GM11168 (cell line): ENCODE measurements at regions not wholly inside any gene's neighbourhood (a gene's known extent, or its start where the extent isn't known, plus 50 kb on each side); places are given as distances from the start of the nearest gene placed in this dataset.
"Not testable (repeated sequence)": the region's sequence is repeated elsewhere in the genome, so short reads cannot be mapped to it uniquely, and the experiment has no call there.

Experiments
- in situ Hi-C: fragments of 300-500 bp; cut with MboI; formaldehyde crosslinking; loops from one replicate; pipeline ENCODE4 v1.12.0; 2022; ENCODE audit warnings: low sequenced_read_pairs; ENCODE audit not compliant: unreplicated experiment

GRCh38 chr4:23130845-23131244, 438.1 kb downstream of the GBA3 start:
- in situ Hi-C loops: loop anchor here (25.0 kb wide), 1 partner anchor 1281 kb away; no protein-coding TSS in a partner anchor

DNA sequence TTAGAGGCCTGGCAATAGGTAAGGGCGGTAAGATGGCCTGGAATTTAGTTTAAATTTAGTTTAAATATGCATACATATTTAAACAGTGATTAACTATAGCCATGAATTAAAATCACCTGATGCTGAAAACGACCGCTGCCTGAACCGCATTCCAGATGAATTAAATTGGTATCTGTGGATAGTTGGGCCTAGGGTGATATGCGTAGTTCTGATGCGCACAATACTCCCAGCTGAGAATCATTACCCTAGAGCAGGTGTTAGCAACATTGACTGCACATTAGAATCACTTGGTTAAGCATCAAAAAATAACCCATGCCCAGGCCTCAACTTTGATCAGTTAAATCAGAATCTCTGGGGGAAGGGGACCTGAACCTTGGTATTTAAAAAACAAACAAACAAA, 432.4 kb downstream of the GBA3 start:
- in situ Hi-C loops: loop anchor here (25.0 kb wide), 1 partner anchor 1287 kb away; no protein-coding TSS in a partner anchor

GRCh38 chr4:23122666-23123400, 430.1 kb downstream of the GBA3 start:
- in situ Hi-C loops: no loop called here

- in situ Hi-C loops: no loop called here
These were observed 427.6 kb downstream of the GBA3 start for GRCh38 chr4:23120374-23120773.

DNA sequence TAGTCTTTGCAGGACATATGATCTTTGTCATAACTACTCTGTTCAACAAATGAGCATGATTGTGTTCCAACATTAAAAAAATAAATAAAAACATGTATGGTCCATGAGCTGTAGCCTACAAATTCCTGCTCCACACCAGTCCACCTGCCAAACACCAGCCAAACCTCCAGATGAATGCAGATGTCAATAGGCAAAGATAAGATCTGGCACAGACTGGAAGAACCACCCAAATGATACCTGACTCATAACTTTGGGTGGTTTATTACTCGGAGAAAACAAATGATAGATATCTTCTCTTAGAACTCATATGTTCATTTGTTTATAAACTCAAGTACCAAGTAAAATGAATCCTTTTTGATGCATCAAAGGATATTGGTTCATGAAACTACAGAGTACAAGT, 425.1 kb downstream of the GBA3 start:
- in situ Hi-C loops: no loop called here

- in situ Hi-C loops: no loop called here
These were observed 421.8 kb downstream of the GBA3 start for GRCh38 chr4:23114538-23114937.

DNA sequence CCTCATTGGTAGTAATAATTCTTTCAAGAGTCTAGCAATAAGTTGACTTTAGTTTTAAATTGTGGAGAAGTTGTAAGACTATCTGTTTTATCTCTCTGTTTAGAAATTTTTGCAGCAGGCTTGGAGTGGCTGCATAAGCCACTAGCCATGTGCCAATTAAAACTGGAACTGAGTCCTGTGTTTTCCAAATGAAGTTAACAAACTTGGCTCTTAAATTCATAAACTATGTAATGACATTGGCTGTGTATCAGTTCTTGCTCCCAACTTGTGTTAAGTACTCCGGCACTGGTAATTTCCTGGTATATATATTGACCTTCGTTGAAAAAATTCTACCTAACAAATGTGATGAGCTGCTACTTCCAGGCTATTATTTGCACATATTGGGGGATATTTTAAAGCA, 420.4 kb downstream of the GBA3 start:
- in situ Hi-C loops: no loop called here

DNA sequence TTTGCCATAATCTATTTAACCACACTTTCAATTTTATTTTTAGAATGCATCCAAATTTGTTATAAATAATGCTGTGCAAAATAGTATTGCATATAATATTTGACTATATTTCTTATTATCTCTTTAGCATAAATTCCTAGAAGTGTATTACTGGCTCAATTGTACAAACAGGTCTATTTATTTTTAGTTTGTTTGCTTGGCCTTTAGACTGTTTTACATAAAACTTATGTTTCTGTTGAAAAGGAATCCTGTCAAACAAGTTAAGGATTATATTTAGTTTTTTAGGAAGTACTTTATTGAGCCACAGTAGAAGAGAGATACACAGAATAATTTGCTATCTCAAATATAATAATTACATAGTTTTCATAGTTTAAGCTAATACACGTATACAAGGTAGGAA, 413.8 kb downstream of the GBA3 start:
- in situ Hi-C loops: no loop called here

DNA sequence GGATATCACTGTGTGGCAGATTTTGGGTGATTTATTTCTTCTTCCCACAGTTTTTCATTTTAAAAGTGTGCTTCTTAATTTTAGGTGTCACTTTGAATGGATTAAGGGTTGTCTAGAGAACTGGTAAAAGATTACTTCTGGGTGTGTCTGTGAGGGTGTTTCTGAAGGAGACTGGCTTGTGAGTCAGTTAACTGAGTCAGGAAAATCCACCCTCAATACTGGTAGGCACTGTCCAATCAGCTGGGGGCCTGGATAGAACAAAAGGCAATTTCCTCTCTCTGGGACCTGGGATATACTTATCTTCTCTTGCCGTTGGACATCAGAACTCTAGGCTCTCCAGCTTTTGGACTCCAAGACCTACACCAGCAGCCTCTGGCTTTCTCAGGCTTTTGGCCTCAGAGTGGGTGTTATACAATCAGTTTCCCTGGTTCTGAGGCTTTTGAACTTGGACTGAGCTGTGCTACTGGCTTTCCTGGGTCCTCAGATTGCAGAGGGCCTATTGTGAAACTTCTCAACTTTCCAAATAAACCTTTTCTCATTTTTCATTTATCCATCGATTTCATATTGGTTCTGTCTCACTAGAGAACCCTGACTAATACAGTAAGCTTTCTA, 413.1 kb downstream of the GBA3 start:
- in situ Hi-C loops: no loop called here

GRCh38 chr4:23097251-23097650, 404.5 kb downstream of the GBA3 start:
- in situ Hi-C loops: no loop called here

DNA sequence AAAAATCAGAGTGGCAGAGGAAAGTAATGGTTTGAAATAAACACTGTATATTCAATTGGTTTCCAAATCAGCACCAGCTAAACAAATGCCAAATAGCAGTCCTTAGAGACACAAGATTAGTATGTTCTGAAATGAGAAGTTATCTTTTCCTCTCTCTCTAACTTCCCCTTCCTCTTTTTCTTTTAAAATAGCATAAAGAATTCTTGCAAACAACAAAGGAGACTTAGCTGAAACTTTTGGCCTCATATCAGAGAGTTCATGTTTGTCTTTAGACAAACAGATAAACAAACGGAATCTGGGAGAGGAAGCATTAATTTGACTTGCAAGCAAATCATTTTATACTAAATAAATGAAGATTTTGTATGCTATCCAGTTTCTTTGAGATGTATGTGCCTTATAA, 399.0 kb downstream of the GBA3 start:
- in situ Hi-C loops: no loop called here

DNA sequence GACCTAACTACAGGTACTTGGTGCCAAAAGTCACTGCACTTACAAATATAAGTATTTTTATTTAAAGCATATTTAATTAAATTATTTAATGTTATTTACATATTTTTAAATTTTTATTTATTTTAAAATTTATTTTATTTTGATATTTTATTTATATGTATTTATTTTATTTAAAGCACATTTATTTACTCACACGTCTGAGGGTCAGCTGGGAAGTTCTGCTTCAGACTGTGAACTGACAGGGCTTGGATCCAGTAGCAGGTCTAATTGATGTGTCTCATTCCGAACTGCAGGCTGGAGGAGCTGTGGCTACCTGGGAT, 392.5 kb downstream of the GBA3 start:
- in situ Hi-C loops: no loop called here

- in situ Hi-C loops: no loop called here
These were observed 392.0 kb downstream of the GBA3 start for GRCh38 chr4:23084559-23085248.

DNA sequence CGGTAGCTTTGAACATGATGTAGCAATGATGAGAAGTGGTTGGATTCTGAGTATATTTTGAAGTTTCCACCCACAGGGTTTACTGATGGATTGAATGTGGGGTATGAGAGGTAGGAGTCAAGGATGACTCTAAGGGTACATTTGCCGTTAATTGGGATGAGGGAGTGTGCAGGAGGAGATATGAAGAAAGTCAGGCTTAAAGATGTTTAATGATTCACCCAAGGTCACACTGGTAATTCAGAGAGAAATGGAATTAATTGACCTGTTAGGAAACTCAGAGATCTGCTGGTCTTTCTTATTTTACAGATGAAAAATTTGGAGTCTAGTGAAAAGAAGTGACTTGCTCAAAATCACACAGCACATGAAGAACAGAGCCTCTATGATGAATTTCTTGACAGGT, 390.7 kb downstream of the GBA3 start:
- in situ Hi-C loops: no loop called here

DNA sequence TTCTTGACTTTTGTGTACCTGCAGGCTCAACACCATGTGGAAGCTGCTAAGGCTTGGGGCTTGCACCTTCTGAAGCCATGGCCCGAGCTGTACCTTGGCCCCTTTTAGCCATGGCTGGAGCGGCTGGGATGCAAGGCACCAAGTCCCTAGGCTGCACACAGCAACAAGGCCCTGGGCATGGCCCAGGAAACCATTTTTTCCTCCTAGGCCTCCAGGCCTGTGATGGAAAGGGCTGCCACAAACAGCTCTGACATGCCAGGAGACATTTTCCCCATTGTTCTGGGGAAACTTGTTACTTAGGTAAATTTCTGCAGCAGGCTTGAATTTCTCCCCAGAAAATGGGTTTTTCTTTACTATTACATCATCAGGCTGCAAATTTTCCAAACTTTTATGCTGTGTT, 387.4 kb downstream of the GBA3 start:
- in situ Hi-C loops: not testable (repeated sequence)

- in situ Hi-C loops: no loop called here
These were observed 378.3 kb downstream of the GBA3 start for GRCh38 chr4:23070848-23071570.

DNA sequence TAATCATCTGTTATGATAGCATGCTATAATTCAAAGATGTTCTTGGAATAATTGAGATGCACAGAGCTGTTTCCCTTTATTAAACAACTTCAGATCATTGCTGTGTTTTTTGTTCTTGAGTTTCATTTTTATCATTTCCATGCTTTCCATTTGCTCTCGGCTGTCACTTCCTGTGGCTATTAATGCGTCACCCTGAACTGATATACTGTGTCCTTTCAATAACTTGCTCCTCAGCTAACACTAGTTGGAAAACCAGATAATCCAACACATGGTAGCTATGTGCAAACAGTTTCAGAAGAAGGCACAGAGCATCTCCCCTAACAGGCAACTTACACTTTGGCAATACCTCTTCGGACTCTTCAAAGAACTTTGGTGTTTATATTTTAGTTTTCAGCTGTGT, 376.0 kb downstream of the GBA3 start:
- in situ Hi-C loops: no loop called here

DNA sequence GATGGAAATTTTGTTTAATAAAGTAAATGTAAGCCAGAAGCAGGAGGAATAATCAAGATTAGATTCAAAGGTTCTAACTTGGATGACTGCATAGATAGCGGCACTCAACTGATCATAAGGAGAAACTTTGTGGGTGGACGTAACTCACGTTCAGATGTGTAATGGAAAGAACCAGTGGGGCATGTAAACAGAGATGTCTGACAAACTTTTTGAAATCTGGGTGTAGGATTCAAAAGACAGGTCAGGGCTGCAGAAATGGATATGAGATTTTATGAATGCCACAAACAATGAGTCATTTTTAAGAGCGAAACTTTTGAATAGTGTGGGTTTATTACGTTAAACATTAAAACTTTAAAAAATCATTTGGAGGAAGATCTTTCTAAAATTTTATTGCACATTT, 375.6 kb downstream of the GBA3 start:
- in situ Hi-C loops: no loop called here

DNA sequence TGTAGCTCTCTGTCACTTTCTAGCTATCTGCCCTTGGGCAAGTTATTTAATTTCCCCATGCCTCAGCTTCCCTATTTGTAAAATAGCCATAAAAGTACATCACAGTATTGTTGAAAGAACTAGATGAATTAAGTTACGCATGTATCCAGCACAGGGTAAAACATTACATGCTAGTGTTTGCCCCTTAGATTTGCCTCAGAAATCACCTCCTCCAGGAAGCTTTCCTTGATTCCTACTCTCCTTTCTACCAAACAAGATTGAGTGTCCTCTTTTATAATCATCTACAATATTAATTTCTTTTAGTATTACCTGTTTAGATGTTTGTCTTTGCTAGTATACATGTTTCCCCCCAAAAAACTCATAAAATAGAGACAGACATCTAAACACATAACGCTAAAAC, 369.5 kb downstream of the GBA3 start:
- in situ Hi-C loops: no loop called here

DNA sequence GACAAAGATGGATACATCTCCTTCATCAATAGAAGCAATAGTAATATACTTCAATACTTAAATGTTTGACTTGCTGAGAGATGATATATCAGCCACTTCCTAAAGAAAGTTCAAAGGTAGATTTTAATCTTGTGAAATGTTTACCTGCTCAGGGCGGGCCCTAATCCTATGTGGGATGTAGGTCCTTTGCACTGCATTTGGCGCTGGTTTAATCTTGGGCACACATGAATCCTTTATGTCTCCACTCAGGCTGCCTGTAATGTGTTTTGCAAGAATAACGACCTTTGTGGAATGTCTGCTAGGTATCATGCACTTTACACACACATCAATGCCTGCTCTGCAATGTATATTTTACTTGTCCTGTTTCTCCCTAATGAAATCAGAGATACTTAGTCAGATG, 368.7 kb downstream of the GBA3 start:
- in situ Hi-C loops: no loop called here

DNA sequence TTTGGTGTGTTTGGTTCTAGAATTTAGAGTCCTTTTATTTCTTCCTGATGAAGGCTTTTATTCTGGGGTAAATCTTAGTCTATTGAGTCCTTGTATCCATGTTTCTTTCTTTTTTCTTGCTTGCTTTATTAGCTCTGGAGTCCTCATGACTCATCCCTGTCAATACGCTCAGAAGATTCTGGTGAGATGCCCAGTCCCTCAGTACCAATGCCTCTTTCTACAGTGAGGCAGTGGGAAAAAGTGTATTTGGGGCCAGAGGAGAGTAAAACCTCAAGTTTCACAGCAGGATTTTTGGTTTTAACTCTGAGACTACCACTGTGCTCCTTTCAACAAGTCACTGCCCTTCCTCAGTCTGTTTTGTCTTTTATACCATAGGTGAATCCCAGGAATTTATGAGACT, 368.0 kb downstream of the GBA3 start:
- in situ Hi-C loops: no loop called here
